ENCODE measurements at regions not wholly inside any gene's neighbourhood (a gene's known extent, or its start where the extent isn't known, plus 50 kb on each side); places are given as distances from the start of the nearest gene placed in this dataset.

GRCh38 chr13:104796581-104796980 is 1730.4 kb upstream of the SLC10A2 start:
- no peak for DNase-seq (ENCODE audit: low read depth, low spot score)

GRCh38 chr13:104785952-104786351 is 1719.7 kb upstream of the SLC10A2 start:
- no peak for DNase-seq (ENCODE audit: low read depth, low spot score)

- DNase-seq (ENCODE audit: low read depth, low spot score): no peak
Observed at GRCh38 chr13:104784891-104785290, 1718.7 kb upstream of the SLC10A2 start.

- no peak for DNase-seq (ENCODE audit: low read depth, low spot score)
Observed at GRCh38 chr13:104782741-104783140, 1716.5 kb upstream of the SLC10A2 start.

- DNase-seq (ENCODE audit: low read depth, low spot score): no peak
Observed at GRCh38 chr13:104779311-104779993, 1713.2 kb upstream of the SLC10A2 start.

- no peak for DNase-seq (ENCODE audit: low read depth, low spot score)
Observed at GRCh38 chr13:104773775-104774174, 1707.6 kb upstream of the SLC10A2 start.

- no peak for DNase-seq (ENCODE audit: low read depth, low spot score)
Observed at GRCh38 chr13:104769545-104769944, 1703.3 kb upstream of the SLC10A2 start.

- no peak for DNase-seq (ENCODE audit: low read depth, low spot score)
Observed at GRCh38 chr13:104766319-104766718, 1700.1 kb upstream of the SLC10A2 start.

- DNase-seq (ENCODE audit: low read depth, low spot score): no peak
Observed at GRCh38 chr13:104764600-104764999, 1698.4 kb upstream of the SLC10A2 start.

GRCh38 chr13:104759069-104759468 is 1692.9 kb upstream of the SLC10A2 start:
- DNase-seq (ENCODE audit: low read depth, low spot score): no peak

GRCh38 chr13:104757712-104758111 is 1691.5 kb upstream of the SLC10A2 start:
- no peak for DNase-seq (ENCODE audit: low read depth, low spot score)

- DNase-seq (ENCODE audit: low read depth, low spot score): no peak
Observed at GRCh38 chr13:104750377-104750776, 1684.2 kb upstream of the SLC10A2 start.

GRCh38 chr13:104740641-104741222 is 1674.5 kb upstream of the SLC10A2 start:
- no peak for DNase-seq (ENCODE audit: low read depth, low spot score)

GRCh38 chr13:104737713-104738112 is 1671.5 kb upstream of the SLC10A2 start:
- DNase-seq (ENCODE audit: low read depth, low spot score): no peak

GRCh38 chr13:104733427-104733826 is 1667.2 kb upstream of the SLC10A2 start:
- no peak for DNase-seq (ENCODE audit: low read depth, low spot score)

- DNase-seq (ENCODE audit: low read depth, low spot score): no peak
Observed at GRCh38 chr13:104715111-104715510, 1648.9 kb upstream of the SLC10A2 start.

GRCh38 chr13:104705031-104705750 is 1639.0 kb upstream of the SLC10A2 start:
- DNase-seq (ENCODE audit: low read depth, low spot score): no peak

- DNase-seq (ENCODE audit: low read depth, low spot score): no peak
Observed at GRCh38 chr13:104701591-104701990, 1635.4 kb upstream of the SLC10A2 start.

GRCh38 chr13:104694397-104694796 is 1628.2 kb upstream of the SLC10A2 start:
- no peak for DNase-seq (ENCODE audit: low read depth, low spot score)

GRCh38 chr13:104693126-104693525 is 1626.9 kb upstream of the SLC10A2 start:
- no peak for DNase-seq (ENCODE audit: low read depth, low spot score)

- no peak for DNase-seq (ENCODE audit: low read depth, low spot score)
Observed at GRCh38 chr13:104691767-104692467, 1625.7 kb upstream of the SLC10A2 start.

GRCh38 chr13:104686484-104686883 is 1620.3 kb upstream of the SLC10A2 start:
- no peak for DNase-seq (ENCODE audit: low read depth, low spot score)
